Lower lobe of right lung (tissue), 2 donors: ENCODE measurements at regions not wholly inside any gene's neighbourhood (a gene's known extent, or its start where the extent isn't known, plus 50 kb on each side); places are given as distances from the start of the nearest gene placed in this dataset.

Source experiments
- ATAC-seq, 2 donors: fragments of 200-7000 bp; cut with Tn5 transposase; one replicate each; pipeline ENCODE4 v1.9.1; 2020 to 2022; ENCODE audit warnings: mild to moderate bottlenecking in 2 of 2, moderate library complexity in 2 of 2
- DNase-seq: peaks from one replicate; pipeline ENCODE4 v3.0.0-alpha.2; 2020
- H3K27ac ChIP-seq: fragments of 200-600 bp; one replicate; pipeline ENCODE4 v1.8.0; 2022
- H3K27me3 ChIP-seq: fragments of 200-600 bp; one replicate; pipeline ENCODE4 v1.8.0; 2022; ENCODE audit warnings: low read depth
- H3K36me3 ChIP-seq: fragments of 200-600 bp; one replicate; pipeline ENCODE4 v1.8.0; 2022; ENCODE audit warnings: mild to moderate bottlenecking
- H3K4me1 ChIP-seq: fragments of 200-600 bp; one replicate; pipeline ENCODE4 v1.8.0; 2022
- H3K4me3 ChIP-seq: fragments of 200-600 bp; one replicate; pipeline ENCODE4 v1.8.0; 2022; ENCODE audit warnings: mild to moderate bottlenecking
- H3K9me3 ChIP-seq: fragments of 200-600 bp; one replicate; pipeline ENCODE4 v1.8.0; 2022
- CTCF ChIP-seq: fragments of 200-600 bp; IDR thresholded peaks from one replicate; pipeline ENCODE4 v1.8.0; 2022; ENCODE audit warnings: antibody characterized with exemption, mild to moderate bottlenecking
- intact Hi-C: fragments of 100-400 bp; cut with DNase I; formaldehyde crosslinking; loops from one replicate; pipeline ENCODE4 v1.11.0; 2022
- donor health status: DM: no; HTN: yes; CAD: no; lungs with severe emphysema.

GRCh38 chr2:144127693-144128092 lies 392.2 kb downstream of the ZEB2 start:
- H3K9me3 ChIP-seq, result no peaks in the 10 kb centered on the region
- TF ChIP-seq CTCF, result no peak
- DNase-seq, result no peak
- H3K36me3 ChIP-seq, result no peaks in the 10 kb centered on the region
- no peak overlapping the region for H3K4me3 ChIP-seq
- no peak overlapping the region for H3K27ac ChIP-seq
- intact Hi-C loops, result no loop called here
- H3K4me1 ChIP-seq, result no peaks in the 10 kb centered on the region
- no peak for ATAC-seq
- H3K27me3 ChIP-seq, result no peaks in the 10 kb centered on the region

- no peak overlapping the region for H3K27ac ChIP-seq
- DNase-seq, result no peak
- ATAC-seq, result no peak
- no peaks in the 10 kb centered on the region for H3K9me3 ChIP-seq
- H3K4me3 ChIP-seq, result no peak overlapping the region
- no peaks in the 10 kb centered on the region for H3K36me3 ChIP-seq
- no peaks in the 10 kb centered on the region for H3K4me1 ChIP-seq
- intact Hi-C loops, result no loop called here
- no peak for TF ChIP-seq CTCF
- H3K27me3 ChIP-seq, result no peaks in the 10 kb centered on the region
These were observed 393.6 kb downstream of the ZEB2 start for GRCh38 chr2:144126302-144126701.

GRCh38 chr2:144125751-144126150 lies 394.2 kb downstream of the ZEB2 start:
- no peaks in the 10 kb centered on the region for H3K9me3 ChIP-seq
- H3K27ac ChIP-seq, result no peak overlapping the region
- H3K36me3 ChIP-seq, result no peaks in the 10 kb centered on the region
- intact Hi-C loops, result no loop called here
- ATAC-seq, result no peak
- no peaks in the 10 kb centered on the region for H3K4me1 ChIP-seq
- no peak for TF ChIP-seq CTCF
- no peak for DNase-seq
- H3K4me3 ChIP-seq, result no peak overlapping the region
- no peaks in the 10 kb centered on the region for H3K27me3 ChIP-seq

GRCh38 chr2:144124882-144125281 lies 395.0 kb downstream of the ZEB2 start:
- Histone ChIP-seq H3K9me3 (no peaks in the 10 kb centered on the region), H3K4me3 (no peak overlapping the region), H3K36me3 (no peaks in the 10 kb centered on the region), H3K27ac (no peak overlapping the region), H3K27me3 (no peaks in the 10 kb centered on the region), H3K4me1 (no peaks in the 10 kb centered on the region)
- no peak for TF ChIP-seq CTCF
- ATAC-seq, result no peak
- intact Hi-C loops, result no loop called here
- no peak for DNase-seq

GRCh38 chr2:144120487-144120886 lies 399.4 kb downstream of the ZEB2 start:
- Histone ChIP-seq H3K4me3 (no peak overlapping the region), H3K4me1 (no peaks in the 10 kb centered on the region), H3K9me3 (no peaks in the 10 kb centered on the region), H3K27me3 (no peaks in the 10 kb centered on the region), H3K27ac (no peak overlapping the region), H3K36me3 (no peaks in the 10 kb centered on the region)
- no peak for TF ChIP-seq CTCF
- no peak for DNase-seq
- ATAC-seq, result no peak
- intact Hi-C loops, result no loop called here

- no peak for TF ChIP-seq CTCF
- Histone ChIP-seq H3K9me3 (no peaks in the 10 kb centered on the region), H3K27me3 (no peaks in the 10 kb centered on the region), H3K4me3 (no peak overlapping the region), H3K4me1 (no peaks in the 10 kb centered on the region), H3K36me3 (no peaks in the 10 kb centered on the region), H3K27ac (no peak overlapping the region)
- no peak for DNase-seq
- no peak for ATAC-seq
- intact Hi-C loops, result no loop called here
These were observed 402.8 kb downstream of the ZEB2 start for GRCh38 chr2:144117086-144117485.
